Peyer's patch (tissue), 4 donors: ENCODE measurements at regions not wholly inside any gene's neighbourhood (a gene's known extent, or its start where the extent isn't known, plus 50 kb on each side); places are given as distances from the start of the nearest gene placed in this dataset.

ENCODE experiments used
- DNase-seq, 3 donors: peaks; one replicate each; pipeline ENCODE4 v3.0.0-alpha.2; 2017 to 2019
- H3K27ac ChIP-seq, 4 donors: fragments of 200-600 bp; sonication (generic); one replicate each; pipeline ENCODE4 v1.5.1; 2016 to 2019
- H3K27me3 ChIP-seq, 2 donors: fragments of 200-600 bp; sonication (generic); one replicate each; pipeline ENCODE4 v1.5.1; 2019
- H3K36me3 ChIP-seq, 3 donors: fragments of 200-600 bp; sonication (generic); one replicate each; pipeline ENCODE4 v1.5.1; 2016 to 2019
- H3K4me1 ChIP-seq, 4 donors: fragments of 200-600 bp; sonication (generic); one replicate each; pipeline ENCODE4 v1.5.1; 2016 to 2019
- H3K4me3 ChIP-seq, 4 donors: fragments of 200-600 bp; sonication (generic); 1 replicate in 3 of 4; 2 replicates in 1 of 4; pipeline ENCODE4 v1.5.1; 2016 to 2019; ENCODE audit warnings: mild to moderate bottlenecking in 1 of 4
- H3K9me3 ChIP-seq, 4 donors: fragments of 200-600 bp; sonication (generic); one replicate each; pipeline ENCODE4 v1.5.1; 2016 to 2019; ENCODE audit warnings: mild to moderate bottlenecking in 1 of 4
- POLR2A ChIP-seq, 2 donors: fragments of 450-650 bp; IDR thresholded peaks; one replicate each; pipeline ENCODE4 v1.5.1; 2017; ENCODE audit warnings: antibody characterized with exemption in 2 of 2, mild to moderate bottlenecking in 2 of 2, moderate library complexity in 2 of 2
- TF ChIP-seq, protein P1 (sequence below), 6 experiments: fragments of 450-650 bp in 4 of 6; fragments of 200-600 bp in 2 of 6; sonication (generic) in 1 of 6; IDR thresholded peaks; one replicate each; pipeline ENCODE4 v1.5.1; 2017 to 2019; ENCODE audit warnings: antibody characterized with exemption in 6 of 6, mild to moderate bottlenecking in 3 of 6, moderate library complexity in 1 of 6

- H3K9me3 ChIP-seq = no peaks in the 10 kb centered on the region
- no peaks in the 10 kb centered on the region for H3K36me3 ChIP-seq
- H3K4me1 ChIP-seq = no peaks in the 10 kb centered on the region
- DNase-seq = no peak
- no peak overlapping the region for H3K27ac ChIP-seq
- no peak for TF ChIP-seq POLR2A (IDR thresholded peaks at IDR 0.05)
- TF ChIP-seq, protein P1, sequence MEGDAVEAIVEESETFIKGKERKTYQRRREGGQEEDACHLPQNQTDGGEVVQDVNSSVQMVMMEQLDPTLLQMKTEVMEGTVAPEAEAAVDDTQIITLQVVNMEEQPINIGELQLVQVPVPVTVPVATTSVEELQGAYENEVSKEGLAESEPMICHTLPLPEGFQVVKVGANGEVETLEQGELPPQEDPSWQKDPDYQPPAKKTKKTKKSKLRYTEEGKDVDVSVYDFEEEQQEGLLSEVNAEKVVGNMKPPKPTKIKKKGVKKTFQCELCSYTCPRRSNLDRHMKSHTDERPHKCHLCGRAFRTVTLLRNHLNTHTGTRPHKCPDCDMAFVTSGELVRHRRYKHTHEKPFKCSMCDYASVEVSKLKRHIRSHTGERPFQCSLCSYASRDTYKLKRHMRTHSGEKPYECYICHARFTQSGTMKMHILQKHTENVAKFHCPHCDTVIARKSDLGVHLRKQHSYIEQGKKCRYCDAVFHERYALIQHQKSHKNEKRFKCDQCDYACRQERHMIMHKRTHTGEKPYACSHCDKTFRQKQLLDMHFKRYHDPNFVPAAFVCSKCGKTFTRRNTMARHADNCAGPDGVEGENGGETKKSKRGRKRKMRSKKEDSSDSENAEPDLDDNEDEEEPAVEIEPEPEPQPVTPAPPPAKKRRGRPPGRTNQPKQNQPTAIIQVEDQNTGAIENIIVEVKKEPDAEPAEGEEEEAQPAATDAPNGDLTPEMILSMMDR (IDR thresholded peaks at IDR 0.05) = no peak
- H3K4me3 ChIP-seq = no peak overlapping the region
- H3K27me3 ChIP-seq = no peaks in the 10 kb centered on the region
These were observed 95.0 kb upstream of the TUT7 start for GRCh38 chr9:86449246-86449645.

- no peak overlapping the region for H3K27ac ChIP-seq
- DNase-seq = no peak
- H3K36me3 ChIP-seq = no peaks in the 10 kb centered on the region
- H3K9me3 ChIP-seq = no peaks in the 10 kb centered on the region
- H3K4me1 ChIP-seq = no peaks in the 10 kb centered on the region
- no peaks in the 10 kb centered on the region for H3K27me3 ChIP-seq
- TF ChIP-seq, protein P1 (IDR thresholded peaks at IDR 0.05) = no peak
- TF ChIP-seq POLR2A (IDR thresholded peaks at IDR 0.05) = no peak
- no peak overlapping the region for H3K4me3 ChIP-seq
These were observed 91.5 kb upstream of the TUT7 start for GRCh38 chr9:86445671-86446070.

DNA sequence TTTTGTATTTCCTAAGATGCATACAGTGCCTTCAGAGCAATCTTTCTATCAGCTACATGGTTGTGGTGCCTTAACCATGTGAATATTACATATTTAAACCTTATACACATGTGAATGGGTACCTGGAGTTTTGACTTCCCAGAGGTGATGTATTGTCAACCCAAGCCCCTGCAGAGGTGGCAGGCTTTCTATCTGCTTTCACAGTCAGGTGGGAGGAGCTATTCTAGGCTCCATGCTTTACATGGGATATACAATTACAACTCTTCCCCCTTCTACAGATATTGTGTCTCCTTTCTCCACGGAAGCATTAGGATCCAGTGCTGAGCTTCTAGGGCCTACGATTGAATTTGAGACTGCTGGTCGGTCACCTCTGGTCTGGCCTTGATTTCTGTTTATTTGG lies 89.8 kb upstream of the TUT7 start:
- H3K4me1 ChIP-seq = no peaks in the 10 kb centered on the region
- H3K36me3 ChIP-seq = no peaks in the 10 kb centered on the region
- no peaks in the 10 kb centered on the region for H3K9me3 ChIP-seq
- no peak overlapping the region for H3K27ac ChIP-seq
- DNase-seq = no peak
- no peak overlapping the region for H3K4me3 ChIP-seq
- TF ChIP-seq, protein P1 (IDR thresholded peaks at IDR 0.05) = no peak
- TF ChIP-seq POLR2A (IDR thresholded peaks at IDR 0.05) = no peak
- no peaks in the 10 kb centered on the region for H3K27me3 ChIP-seq

DNA sequence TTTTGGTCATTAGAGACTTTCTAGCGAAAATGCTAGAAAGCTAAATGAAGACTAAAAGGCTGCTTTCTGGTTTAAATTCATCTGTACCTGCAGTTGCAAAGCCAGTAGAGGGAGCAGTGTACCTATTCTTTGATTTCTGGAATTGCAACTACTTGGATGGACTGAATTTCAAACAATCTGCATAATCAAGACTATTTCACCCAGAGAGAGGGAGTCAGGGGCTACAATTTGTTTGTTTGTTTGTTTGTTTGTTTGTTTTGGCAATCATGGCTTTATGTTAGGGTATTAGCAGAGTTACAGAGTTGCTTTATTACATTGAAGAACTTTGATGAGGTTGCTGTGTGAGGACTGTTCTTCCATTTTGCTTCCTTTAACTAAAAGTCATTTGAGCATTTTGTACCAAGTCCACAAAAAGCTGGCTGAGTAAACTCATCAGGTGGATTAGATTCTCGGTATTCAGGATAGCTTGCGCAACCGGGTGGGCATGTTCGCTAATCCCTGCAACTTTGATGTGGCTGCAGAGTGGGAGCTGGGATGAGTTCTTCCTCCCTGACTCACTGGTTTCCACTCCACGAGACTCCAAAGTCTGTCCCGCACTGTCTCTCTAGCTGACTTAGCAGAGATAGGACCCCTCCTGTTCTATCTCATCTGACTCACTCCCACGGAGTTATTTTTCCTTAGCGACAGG lies 80.0 kb upstream of the TUT7 start:
- Histone ChIP-seq H3K9me3 (peaks cover 0 to 4% (median 0%) of the 10 kb centered on the region in 4 donors), H3K4me1 (no peaks in the 10 kb centered on the region), H3K4me3 (no peak overlapping the region), H3K27ac (no peak overlapping the region), H3K36me3 (no peaks in the 10 kb centered on the region), H3K27me3 (no peaks in the 10 kb centered on the region)
- TF ChIP-seq, protein P1 (IDR thresholded peaks at IDR 0.05) = peak in 5 of 6 experiments; percentile 48 to 70 (median 61)
- no peak for TF ChIP-seq POLR2A (IDR thresholded peaks at IDR 0.05)
- DNase-seq = no peak

DNA sequence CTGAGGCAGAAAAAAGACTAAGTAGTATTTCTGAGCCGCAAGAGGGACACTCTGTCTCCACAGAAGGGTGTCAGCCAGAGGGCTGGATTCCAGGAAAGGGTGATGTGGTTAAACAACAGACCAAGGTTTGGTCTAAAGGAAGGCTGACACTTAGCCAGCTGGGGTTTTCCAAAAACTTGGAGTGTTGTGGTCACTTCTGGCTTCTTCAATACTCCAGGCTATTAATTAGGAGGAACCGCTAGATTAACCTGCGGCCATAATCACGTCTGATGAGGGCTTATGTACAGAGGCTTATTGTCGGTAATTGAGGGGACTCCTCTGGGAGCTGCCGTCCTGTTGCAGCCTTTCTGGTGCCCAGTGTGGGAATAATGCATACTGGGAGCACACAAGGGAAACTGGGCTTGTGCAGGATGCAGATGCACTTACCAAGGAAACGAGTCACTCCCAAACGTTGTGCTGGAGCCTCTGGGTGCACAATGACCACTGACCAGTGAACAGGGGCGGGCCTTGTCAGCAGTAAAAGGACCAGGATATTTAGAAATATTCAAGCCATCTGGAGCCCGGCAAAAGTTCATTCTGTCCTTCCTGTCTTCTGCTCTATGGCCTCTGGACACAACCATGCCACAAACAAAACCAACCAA lies 70.2 kb upstream of the TUT7 start:
- TF ChIP-seq, protein P1 (IDR thresholded peaks at IDR 0.05) = no peak
- no peak for TF ChIP-seq POLR2A (IDR thresholded peaks at IDR 0.05)
- Histone ChIP-seq H3K4me1 (no peaks in the 10 kb centered on the region), H3K4me3 (no peak overlapping the region), H3K9me3 (no peaks in the 10 kb centered on the region), H3K36me3 (no peaks in the 10 kb centered on the region), H3K27me3 (no peaks in the 10 kb centered on the region), H3K27ac (no peak overlapping the region)
- no peak for DNase-seq
